ENCODE measurements at regions not wholly inside any gene's neighbourhood (a gene's known extent, or its start where the extent isn't known, plus 50 kb on each side); places are given as distances from the start of the nearest gene placed in this dataset.
A peak's percentile ranks its signal among the peaks of the same experiment; 100 is the strongest.

DNA sequence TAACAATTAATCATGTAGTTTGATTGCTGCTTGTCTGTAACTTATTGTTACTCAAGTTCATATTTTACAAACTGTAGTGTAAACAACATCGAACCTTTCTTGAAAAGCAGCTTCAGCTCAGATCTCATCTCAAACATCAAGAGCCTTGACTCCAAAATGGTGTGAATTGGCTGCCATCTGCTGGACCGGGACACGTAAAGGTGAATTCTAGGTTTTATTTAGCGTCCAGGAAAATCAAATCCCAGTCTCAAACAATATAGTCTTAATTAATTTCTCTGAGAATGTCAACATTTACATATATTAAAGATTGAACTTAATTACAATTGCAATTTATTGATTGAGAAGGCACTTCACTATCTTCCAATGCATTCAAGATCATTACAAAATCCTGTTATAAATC lies 453.0 kb downstream of the GALR1 start:
- TF ChIP-seq, protein P1, sequence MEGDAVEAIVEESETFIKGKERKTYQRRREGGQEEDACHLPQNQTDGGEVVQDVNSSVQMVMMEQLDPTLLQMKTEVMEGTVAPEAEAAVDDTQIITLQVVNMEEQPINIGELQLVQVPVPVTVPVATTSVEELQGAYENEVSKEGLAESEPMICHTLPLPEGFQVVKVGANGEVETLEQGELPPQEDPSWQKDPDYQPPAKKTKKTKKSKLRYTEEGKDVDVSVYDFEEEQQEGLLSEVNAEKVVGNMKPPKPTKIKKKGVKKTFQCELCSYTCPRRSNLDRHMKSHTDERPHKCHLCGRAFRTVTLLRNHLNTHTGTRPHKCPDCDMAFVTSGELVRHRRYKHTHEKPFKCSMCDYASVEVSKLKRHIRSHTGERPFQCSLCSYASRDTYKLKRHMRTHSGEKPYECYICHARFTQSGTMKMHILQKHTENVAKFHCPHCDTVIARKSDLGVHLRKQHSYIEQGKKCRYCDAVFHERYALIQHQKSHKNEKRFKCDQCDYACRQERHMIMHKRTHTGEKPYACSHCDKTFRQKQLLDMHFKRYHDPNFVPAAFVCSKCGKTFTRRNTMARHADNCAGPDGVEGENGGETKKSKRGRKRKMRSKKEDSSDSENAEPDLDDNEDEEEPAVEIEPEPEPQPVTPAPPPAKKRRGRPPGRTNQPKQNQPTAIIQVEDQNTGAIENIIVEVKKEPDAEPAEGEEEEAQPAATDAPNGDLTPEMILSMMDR (IDR thresholded peaks at IDR 0.05; ENCODE audit: borderline replicate concordance, extremely low read depth, low read length, poor library complexity, severe bottlenecking), result peak; percentile 70
- TF ChIP-seq EZH2 (IDR thresholded peaks at IDR 0.05; ENCODE audit: borderline replicate concordance, low read depth, low read length, severe bottlenecking), result no peak

Measured in DND-41 (cell line).